GM21528 (cell line): ENCODE measurements at regions not wholly inside any gene's neighbourhood (a gene's known extent, or its start where the extent isn't known, plus 50 kb on each side); places are given as distances from the start of the nearest gene placed in this dataset.
"Not testable (repeated sequence)": the region's sequence is repeated elsewhere in the genome, so short reads cannot be mapped to it uniquely, and the experiment has no call there.

Source experiments
- ATAC-seq: cut with Tn5 transposase; IDR thresholded peaks from one replicate; pipeline ENCODE4 v1.9.1; 2021; ENCODE audit warnings: mild to moderate bottlenecking, moderate library complexity; ENCODE audit not compliant: unreplicated experiment, low FRiP score

DNA sequence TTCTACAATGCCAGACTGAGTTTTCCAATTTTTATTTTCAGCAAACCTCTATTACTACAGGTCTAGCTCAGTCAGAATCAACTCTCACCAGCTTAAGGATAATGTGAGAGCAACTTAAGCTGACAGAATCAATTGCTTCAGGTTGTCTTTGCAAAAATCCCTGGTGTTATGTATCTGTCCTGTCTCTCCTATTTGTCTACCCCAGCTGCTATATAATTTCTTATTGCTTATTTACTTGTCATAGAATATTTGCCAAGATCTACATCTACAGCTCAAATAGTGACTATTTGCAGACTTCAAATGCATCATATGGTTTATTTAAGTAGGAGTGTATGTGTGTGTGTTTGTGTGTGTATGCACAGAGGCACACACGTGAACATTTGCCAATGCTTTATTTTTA, 54.1 kb downstream of the FOXG1 start:
- ATAC-seq, result no peak

DNA sequence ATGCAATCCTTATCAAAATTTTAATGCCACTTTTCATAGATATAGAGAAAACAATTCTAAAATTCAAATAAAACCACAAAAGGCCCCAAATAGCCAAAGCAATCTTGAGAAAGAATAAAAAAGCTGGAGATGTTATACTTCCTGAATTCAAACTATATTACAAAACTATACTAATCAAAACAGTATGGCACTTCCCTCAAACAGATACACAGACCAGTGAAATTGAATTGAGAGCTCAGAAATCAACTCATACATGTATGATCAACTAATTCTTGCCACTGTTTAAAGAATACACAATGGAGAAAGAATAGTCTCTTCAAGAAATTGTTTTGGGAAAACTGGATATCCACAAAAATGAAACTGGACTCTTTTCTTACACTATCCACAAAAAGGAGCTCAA, 55.4 kb downstream of the FOXG1 start:
- no peak for ATAC-seq

DNA sequence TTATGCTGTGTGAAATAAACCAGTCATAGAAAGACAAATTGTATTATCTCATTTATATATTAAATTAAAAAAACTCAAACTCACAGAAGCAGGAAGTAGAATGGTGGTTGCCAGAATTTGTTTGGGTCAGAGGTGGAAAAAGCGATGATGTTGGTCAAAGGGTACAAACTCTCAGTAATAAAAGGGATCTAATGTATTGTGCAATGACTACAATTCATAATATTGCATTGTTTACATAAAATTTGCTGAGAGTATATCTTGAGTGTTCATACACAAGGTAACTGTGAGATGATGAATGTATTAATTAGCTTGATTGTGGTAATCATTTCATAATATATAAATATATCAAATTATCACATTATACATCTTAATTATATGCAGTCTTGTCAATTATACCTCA, 56.7 kb downstream of the FOXG1 start:
- ATAC-seq, result no peak

DNA sequence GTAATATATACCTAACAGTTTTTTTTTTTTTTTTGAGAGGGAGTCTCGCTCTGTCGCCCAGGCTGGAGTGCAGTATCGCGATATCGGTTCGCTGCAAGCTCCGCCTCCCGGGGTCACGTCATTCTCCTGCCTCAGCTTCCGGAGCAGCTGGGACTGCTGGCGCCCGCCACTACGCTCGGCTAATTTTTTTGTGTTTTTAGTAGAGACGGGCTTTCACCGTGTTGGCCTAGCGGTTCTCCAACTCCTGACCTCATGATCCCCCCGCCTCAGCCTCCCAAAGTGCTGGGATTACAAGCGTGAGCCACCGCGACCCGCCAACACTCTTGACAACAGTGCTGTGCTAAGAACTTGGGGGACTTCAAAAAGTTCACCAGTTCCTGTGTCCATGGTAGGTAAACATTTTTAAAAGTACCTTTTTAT, 63.5 kb downstream of the FOXG1 start:
- no peak for ATAC-seq

DNA sequence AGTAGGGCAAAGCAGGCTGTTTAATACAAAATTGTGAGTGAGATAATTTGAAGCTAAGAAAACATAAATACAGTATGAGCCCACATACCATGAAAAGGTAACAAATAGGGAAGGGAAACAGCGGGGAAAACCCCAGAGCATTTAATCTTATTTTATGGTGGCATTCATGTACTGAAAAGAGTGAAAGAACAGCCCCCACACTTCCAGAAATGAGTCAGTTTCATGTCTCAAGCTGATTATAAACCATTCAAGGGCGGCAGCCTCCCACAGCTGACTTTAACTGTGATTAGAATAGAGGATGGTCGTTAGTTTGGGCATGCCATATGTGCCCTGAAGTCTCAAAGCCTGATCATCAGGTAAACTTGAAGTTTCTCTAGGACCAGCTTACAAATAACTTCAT, 64.5 kb downstream of the FOXG1 start:
- ATAC-seq, result peak; percentile 98

DNA sequence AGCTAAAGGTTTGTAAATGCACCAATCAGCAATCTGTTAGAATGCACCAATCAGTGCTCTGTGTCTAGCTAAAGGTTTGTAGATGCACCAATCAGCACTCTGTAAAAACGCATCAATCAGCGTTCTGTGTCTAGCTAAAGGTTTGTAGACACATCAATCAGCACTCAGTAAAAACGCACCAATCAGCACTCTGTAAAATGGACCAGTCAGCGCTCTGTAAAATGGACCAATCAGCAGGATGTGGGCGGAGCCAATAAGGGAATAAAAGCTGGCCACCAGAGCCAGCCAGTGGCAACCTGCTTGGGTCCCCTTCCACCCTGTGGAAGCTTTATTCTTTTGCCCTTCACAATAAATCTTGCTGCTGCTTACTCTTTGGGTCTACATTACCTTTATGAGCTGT, 76.0 kb downstream of the FOXG1 start:
- ATAC-seq, result not testable (repeated sequence)

DNA sequence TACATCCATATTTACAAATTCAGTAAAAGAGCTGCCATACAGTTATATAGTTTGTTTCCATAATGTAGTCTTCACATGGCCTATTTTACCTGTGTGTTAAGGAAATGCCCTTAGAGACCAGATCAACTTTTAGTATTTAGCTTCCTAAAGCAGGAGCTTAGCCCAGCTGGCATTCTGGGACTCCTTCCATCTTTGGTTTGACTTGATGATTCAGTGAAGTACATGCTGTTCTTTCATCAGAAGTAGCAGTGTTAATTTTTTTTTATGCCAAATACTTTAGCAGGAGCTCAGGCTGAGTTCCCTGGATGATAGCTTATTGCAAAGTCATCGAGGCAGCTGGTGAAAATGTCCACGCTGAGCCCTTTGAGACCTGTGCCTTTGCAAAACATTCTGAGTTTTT, 101.0 kb downstream of the FOXG1 start:
- ATAC-seq, result no peak

DNA sequence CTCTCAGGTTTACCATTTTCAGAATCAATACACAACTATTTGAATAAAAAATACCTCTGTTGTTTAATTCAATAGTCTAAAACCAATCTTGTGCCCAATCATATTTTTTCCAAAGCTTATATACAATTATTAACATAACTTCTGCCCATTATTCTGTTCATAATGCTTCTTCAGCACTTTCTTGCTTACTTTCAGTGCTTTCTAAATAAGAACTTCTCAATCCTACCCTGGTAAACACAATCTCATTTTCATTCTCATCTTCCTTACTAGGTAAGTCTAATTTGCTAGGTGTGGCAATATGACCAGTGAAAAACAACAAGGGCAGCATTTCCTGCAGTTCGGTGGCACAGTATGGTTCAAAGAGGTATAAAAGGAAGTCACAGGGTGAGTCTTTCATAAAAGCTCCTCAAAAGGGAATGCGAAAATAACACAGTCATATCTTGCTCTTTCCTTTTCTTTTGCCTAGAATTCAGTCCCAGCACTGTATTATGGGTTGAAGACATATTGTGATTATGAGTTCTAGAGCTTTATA, 103.5 kb downstream of the FOXG1 start:
- no peak for ATAC-seq

DNA sequence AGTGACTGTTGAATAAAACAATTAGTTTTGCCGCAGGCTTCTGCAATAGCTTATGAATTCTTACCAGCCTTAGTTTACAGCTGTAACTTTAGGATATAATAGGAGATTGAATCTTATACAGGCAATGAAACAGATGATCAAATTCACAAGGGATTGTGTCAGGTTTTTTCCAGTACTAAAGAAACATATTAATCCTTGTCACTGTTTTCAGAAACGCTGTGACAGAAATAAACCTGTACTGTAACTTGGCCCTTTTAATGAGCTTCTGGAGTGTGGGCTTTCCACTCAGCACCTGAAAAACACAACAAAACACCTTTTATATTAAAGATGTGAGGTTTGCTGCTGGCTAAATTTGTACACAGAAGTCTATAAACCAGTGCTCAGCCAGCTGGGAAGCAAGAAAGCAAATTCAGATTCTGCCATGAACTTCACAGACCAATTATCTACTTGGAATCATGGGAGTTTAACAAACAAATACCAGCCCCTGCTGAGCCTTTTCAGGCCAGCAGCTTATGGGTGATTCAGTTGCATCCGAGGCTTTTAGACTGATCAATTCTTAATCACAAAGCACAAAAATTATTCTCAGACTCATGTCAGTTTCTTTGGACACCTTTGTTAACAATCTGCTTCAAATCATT, 109.5 kb downstream of the FOXG1 start:
- no peak for ATAC-seq

DNA sequence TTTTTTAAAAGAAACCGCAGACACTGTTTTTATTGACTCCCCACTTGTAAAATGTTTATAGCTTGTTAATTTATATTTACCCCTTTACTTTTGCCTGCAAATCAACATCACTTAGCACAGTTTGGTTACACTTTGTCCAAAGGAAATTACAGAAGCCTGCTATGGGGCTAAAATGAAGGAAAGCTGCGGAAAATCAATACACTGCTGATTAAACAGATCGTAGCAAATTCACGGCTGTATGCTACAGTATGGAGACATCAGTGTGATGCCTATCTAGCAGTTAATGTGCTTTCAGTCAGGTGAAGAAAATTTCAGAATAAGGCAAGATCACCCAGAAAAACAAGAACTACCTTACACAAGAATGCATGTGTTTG, 110.0 kb downstream of the FOXG1 start:
- ATAC-seq, result no peak

DNA sequence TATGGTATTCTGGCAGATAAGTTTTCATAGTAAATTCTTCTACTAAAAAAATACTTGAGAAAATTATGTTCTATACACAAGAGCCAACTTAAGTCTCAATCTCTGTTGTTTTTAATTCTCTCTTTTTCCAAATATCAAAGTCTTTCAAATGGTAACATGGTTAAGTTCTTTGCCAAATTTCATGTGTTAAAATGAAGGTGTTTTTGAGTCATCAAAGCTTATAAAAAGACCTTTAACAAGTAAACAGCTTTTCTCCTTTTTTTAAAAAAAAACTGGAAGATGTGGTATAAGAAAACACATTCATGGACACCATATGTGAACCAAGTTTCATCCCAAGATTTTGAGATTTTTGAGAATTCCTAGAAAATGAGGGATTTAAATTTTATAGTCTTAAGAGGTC, 111.3 kb downstream of the FOXG1 start:
- ATAC-seq, result no peak

DNA sequence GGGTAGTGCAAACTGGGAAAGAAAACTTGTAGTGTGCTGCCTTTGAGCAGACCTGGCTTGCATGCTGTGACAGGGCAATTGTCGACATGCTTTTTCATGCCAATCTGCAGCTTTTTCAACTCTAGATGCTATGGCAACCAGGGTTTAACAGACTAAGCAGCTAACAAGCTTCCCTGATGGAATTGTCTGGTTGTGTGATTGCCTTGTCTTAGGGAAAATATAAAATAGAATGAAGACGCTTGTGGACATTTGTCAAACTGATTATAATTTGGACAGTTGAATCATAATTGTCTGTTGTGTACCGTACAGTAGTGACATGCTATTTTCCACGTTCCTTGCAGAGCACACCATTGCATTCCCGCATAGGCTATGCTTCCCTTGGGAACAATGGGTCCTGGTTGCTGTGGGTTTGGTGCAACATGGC, 113.0 kb downstream of the FOXG1 start:
- ATAC-seq, result no peak

DNA sequence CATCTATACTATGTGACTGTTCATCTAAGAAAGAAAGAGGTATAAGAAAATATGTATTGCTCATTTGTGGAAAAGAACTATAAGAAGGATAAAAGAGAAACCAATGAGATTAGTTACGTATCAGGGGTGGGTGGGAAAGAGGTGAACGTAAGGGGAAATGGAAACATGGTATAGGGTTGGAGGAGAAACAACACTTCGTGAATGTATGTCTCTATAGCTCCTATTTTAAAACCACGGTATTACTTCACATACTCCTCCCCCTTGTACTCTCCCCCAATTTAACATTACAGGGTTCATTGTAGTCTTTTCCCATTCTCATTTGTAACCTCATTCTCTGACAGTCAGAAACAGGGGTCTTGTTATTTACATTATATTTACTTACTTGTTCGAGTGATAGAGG, 120.4 kb downstream of the FOXG1 start:
- no peak for ATAC-seq

DNA sequence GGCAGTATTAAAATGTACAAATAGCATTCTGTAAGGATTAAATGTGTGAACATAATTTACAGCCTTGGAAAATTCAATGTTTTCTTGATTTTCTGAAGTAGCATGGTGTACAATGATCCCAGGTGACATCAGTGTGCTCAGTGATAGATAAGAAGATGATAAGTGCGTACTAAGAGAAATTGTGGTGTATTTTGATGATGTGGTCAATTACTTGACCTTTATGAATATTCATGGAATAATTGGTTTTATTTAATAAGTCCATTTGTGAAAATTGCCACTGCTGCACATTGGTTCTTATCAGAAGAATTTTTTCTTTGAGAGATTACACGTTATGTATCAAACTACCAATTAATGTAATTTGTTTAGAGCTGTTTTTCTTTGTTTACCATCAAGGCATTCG, 128.8 kb downstream of the FOXG1 start:
- ATAC-seq, result no peak

DNA sequence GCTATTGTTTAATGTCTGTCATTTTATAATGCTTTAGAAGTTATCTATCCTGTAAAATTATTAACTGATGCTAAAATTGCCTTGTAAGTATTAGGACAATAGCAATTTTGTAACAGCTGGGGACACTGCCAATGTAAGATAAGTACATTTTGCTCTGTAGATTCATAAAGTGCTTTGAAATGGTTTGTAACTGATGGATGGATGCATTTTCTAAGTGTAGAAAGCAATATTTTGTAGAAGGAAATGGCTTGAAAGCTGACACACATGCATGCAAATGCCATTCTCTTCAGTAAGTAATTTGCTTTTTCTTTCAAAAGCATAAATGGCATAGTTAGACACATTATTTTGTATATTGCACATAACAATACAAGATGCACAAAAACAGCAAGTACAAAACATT, 129.8 kb downstream of the FOXG1 start:
- no peak for ATAC-seq

DNA sequence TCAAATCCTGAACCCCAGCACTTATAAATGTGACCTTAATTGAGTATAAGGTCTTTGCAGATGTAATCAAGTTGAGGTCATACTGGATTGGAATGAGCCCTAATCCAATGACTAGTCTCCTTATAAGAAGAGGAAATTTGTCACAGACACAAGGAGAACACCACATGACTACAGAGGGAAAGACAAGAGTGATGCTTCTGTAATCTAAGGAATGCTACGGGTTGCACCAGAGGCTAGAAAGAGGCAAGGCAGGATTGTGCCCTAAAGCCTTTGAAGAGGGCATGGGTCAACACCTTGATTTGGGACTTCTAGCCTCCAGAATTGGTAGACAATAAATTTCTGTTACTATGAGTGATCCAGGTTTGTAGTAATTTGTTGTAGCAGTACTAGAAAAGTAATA, 135.0 kb downstream of the FOXG1 start:
- no peak for ATAC-seq

DNA sequence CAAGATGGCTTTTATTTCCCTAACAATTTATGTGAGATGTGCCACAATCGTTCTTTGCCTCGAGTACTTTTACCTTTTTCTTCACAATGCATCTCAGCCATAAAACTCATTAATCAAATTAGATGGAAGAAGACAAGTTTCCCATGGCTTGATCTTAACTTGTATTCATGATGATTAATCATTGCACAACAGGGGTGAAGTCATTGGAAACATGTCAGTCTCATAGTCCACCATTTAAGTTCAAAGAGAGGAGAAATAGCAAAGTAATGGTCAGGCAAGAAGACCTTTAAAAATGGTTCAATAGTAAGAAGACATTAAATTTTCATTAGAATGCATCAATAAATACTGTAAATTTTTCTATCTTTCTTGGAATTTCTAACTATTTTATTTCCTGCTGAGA, 136.3 kb downstream of the FOXG1 start:
- ATAC-seq, result no peak

DNA sequence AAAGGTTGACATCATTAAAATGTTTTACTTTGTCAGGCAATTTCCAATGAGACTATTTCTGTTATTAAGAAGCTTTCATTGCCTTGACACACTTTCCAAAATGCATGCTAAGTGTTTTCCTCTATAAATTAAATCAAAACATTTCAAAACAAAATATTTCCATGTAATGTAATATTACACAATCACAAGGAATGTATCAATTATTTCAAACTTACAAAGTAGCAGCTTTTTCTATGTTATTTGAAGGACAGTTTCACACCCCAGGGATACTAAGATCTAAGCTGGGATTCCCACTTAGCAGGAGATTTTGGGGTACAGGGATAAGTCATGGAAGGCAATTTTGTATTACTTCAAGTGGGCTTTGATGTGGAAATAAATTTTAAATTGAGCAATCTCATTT, 144.9 kb downstream of the FOXG1 start:
- no peak for ATAC-seq

DNA sequence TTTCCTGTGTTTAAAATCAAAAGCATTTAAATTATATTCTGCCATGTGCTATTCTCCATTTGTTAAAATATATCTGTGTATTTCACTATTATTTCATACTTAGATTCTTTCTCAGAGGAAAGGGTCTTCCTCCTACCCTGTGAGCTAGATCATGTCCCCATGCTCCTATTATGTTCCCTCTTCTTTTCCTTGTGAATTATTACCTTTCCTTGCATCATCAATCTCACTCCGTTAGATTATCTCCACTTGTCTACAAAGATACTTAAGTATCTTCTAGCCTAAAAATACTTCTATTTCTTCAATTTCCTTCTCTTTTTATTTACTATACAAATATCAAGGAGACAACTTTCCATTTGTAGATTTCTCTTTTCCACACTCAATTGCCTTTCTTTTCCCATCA, 146.5 kb downstream of the FOXG1 start:
- ATAC-seq, result no peak

DNA sequence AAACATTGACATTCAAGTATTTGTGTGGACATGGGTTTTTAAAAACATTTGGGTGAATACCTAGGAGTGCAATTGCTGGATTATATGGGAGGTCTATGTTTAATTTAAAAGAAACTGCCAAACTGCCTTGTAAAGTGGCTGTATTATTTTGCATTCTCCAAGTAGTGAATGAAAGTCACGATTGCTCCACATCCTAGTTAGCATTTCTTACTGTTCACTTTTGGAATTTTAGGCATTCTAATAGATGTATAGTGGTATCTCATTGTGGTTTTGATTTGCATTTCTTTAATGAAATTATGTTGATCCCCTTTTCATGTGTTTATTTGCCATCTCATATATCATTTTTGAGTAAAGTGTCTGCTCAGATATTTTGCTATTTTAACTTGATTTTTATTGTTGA, 159.5 kb downstream of the FOXG1 start:
- ATAC-seq, result no peak

DNA sequence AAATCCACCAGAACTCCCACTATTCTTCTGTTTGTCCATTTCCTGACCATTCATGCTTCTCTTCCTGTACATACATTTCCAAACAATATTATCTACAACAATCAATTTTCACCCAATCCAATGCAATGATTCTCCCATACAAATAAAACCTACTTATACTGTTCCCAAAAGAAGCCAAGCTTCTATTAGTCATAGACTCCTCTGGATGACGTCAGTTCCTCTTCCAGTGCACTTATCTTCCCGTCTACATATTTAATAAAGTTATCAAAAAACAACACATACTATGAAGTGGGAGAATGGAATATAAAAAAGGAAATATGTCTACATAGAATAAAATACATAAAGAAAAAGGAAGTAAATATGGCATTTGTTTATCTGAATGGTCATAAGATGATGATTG, 165.4 kb downstream of the FOXG1 start:
- ATAC-seq, result no peak

DNA sequence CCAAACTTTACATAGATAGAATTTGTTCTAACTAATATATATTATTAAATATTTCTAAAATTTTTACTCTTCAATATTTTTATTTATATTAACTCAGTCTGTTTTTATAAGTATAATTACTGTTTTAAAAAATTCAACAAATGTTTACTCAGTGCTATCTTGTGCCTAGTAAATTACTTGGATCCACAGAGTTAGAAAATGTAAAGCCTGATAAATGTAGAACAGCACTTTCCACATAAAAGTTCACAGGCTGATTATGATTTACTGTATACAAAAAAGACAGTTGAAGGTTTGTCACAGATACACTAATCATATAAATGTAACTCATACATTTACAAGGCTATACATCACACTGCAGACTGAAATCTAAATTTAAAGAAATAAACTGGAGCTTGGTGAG, 170.0 kb downstream of the FOXG1 start:
- no peak for ATAC-seq

DNA sequence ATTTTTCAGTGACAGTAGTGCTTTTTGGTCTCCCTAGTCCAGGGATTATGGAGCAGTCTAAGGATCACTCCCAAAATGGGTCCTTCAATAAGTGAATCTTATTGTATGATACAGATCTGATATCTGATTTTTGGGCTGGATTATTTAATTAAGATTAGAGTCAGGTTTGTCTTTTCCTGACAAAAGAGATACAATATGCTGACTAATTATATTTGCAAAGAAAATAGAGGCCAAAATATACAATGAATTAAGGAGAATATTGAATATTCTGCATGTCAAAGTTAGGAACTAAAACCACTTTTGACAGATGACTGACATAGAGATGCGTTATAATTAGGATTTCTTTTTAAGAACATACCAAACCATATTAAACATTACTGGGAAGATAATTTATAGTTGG, 175.2 kb downstream of the FOXG1 start:
- ATAC-seq, result no peak
